ENCODE measurements at regions not wholly inside any gene's neighbourhood (a gene's known extent, or its start where the extent isn't known, plus 50 kb on each side); places are given as distances from the start of the nearest gene placed in this dataset.

- TF ChIP-seq CTCF (IDR thresholded peaks at IDR 0.05) (no peak), POLR2A (IDR thresholded peaks at IDR 0.05) (no peak)
Measured at GRCh38 chr12:93984005-93984404, 164.4 kb upstream of the PLXNC1 start.

Measured in thyroid gland (tissue), 4 donors.